CD4-positive, alpha-beta T cell treated with Interleukin-1 beta for 1 hour (primary cell): ENCODE measurements at regions not wholly inside any gene's neighbourhood (a gene's known extent, or its start where the extent isn't known, plus 50 kb on each side); places are given as distances from the start of the nearest gene placed in this dataset.
A peak's percentile ranks its signal among the peaks of the same experiment; 100 is the strongest.
"Not testable (repeated sequence)": the region's sequence is repeated elsewhere in the genome, so short reads cannot be mapped to it uniquely, and the experiment has no call there.

Source experiments
- DNase-seq, 2 donors: peaks; one replicate each; pipeline ENCODE4 v3.0.0-alpha.2; 2020 to 2022

GRCh38 chr14:19126269-19127051, 159.2 kb downstream of the POTEM start:
- not testable (repeated sequence) for DNase-seq

DNA sequence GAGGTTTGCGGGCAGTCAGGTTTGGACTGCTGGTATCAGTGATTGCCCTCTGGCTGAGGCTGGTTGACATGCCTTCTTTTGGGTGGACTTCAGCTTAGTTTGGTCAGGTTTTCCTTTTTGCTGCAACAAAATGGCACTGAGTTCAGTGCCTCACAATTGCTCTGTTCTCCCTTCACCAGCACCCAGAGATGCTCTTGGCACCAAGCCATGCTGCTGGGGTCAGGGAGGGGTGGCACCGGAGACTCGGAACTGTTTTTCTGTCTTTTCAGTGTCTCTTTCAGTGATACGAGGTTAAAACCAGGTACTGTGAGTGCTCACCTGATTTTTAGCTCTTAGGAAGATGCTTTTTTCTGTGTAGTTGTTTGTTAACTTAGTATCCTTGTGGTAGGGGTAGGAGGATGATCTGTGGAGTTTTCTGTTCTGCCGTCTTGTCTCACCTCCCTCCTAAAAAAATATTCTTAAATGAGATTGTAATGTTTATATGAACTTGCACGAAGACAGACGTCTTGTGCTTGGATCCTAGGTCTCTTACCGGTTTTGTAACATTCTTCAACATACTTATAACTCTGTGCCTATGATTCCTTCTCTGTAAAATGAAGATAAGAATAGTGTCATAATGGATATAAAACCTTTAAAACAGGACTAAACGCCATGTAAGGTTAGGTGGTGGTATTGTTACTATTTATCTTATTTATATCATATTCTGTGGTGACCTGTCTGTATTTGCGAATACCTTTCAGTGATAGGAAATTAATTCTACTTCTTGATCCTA, 160.6 kb downstream of the POTEM start:
- DNase-seq = not testable (repeated sequence)

- not testable (repeated sequence) for DNase-seq
These were observed 164.3 kb downstream of the POTEM start for GRCh38 chr14:19131553-19131952.

DNA sequence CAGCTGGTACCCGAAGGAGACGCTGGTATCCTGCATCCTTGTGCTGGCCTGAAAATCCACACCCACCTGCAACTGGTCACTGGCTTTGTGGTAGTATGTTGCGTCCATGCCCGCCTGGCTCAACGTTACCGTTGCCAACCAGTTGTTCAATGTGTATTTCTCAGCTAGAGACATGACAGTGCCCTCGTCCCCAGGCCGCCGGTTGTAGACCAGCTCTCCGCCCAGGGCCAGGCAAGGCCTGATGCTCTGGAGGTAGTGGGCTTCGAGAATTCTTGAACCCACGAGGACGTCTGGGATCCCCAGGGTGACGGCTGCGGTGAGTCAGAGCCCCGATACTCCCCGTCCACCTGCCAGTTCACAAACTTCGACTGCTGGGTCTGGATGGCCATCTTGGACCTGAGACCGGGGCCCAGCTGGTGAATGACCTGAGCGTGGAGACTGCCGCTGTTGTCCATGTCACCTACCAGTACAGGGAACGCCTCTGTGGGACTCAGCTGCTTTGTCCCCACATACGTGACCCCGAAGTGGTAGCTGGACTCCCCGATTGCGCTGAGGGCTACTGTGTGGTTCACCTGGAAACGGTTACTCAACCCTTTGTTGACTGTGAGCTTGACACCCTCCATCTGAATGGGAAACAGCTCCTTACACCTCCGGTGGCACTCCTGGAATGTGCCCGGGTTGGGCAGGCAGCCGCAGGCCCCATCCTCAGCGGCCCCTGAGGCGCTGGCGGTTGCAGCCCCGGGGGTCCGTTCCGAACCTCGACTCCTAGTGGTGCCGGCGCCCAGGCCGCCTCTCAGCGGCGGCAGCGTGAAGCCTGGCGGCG, 165.0 kb downstream of the POTEM start:
- not testable (repeated sequence) for DNase-seq

GRCh38 chr14:19132836-19133120, 165.5 kb downstream of the POTEM start:
- DNase-seq = not testable (repeated sequence)

- DNase-seq = not testable (repeated sequence)
These were observed 190.0 kb downstream of the POTEM start for GRCh38 chr14:19157106-19157709.

- DNase-seq = not testable (repeated sequence)
These were observed 190.8 kb downstream of the POTEM start for GRCh38 chr14:19158012-19158411.

GRCh38 chr14:19158588-19158987, 191.4 kb downstream of the POTEM start:
- not testable (repeated sequence) for DNase-seq

DNA sequence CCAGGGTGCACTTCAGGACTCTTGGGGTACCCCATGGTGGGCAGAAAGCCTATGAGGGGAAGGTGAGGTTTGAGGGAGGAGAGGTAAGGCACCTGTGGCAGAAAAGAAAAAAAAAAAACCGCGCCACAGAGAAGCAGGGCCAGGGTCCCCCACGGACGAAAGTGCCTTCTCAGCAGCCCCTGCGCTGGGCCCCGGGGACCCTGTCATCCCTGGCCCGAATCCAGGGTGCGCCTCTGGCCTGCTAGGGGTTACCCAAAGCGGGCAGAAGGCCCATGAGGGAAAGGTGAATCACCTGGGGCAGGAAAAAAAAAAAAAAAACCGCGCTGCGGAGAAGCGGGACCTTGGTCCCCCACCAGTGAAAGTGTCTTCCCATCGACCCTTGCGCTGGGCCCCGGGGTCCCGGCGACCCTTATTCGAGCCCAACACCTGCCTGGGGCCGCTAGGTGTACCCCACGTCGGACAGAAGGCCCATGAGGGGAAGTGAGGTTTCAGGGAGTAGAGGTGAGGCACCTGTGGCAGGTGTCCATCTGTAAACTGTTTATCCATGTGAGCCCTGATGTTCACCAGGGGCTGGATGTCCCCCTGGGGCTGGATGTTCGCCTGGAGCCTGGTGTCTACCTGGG, 191.9 kb downstream of the POTEM start:
- not testable (repeated sequence) for DNase-seq

- DNase-seq = not testable (repeated sequence)
These were observed 193.1 kb downstream of the POTEM start for GRCh38 chr14:19160379-19160778.

- DNase-seq = not testable (repeated sequence)
These were observed 194.2 kb downstream of the POTEM start for GRCh38 chr14:19161251-19162033.

DNA sequence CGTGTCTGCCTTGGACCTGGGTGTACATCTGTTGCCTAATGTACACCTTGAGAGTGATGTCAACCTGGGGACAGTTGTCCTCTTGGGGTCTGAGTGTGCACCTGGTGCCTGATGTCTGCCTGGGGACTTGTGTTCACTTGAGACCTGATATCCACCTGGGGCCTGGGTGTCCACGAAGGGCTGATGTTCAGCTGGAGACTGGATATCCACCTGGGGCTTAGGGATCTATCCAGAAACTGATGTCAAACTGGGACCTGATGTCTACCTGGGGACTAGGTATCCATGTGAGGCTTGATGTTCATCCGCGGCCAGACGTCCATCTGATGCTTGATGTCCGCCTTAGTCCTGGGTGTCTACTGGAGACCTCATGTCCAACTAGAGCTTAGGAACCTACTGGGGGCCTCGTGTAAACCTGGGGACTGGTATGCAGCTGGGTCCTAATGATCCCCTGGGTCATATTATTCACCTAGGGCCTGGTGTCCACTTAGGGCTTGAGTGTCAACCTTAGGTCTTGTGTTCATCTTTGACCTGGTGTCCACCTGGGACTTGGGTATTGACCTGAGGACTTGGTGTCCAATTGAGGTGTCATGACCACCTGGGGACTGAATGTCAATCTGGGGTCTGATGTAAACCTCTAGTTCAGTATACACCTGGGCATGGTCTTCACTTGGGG, 194.9 kb downstream of the POTEM start:
- not testable (repeated sequence) for DNase-seq

DNA sequence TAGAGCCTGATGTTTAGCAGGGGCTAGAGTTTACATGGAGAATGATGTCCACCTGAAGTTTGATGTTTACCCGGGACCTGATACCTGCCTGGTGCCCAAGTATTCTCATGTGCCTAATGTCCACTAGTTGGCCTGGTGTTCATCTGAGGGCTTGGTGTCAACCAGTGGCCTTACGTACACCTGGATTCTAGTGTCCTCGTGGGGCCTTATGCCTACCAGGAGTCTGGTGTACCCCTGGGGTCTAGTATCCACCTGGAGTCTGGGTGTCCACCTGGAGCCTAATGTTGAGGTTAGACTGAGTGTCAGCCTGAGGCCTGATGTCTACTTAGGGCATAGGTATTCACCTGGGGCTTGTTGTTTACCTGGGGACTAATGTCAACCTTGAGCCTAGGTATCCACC, 195.7 kb downstream of the POTEM start:
- DNase-seq = not testable (repeated sequence)

DNA sequence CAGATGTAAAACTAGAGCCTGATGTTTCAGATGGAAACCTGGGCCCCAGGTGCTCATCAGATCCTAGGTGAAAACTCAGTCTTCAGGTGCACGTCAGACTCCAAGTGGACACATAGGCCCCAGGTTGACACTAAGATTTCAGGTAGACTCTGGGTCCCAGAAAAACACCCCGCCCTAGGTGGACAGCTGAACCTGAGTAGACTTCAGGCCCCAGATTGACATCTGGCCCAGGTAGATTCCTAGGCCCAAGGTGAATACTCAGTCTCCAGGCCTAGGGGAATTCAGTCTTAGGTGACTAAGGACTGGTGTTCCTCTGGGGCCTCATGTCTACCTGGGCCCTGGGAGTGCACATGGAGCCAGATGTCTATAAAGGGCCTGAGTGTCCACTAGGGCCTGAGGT, 196.7 kb downstream of the POTEM start:
- DNase-seq = not testable (repeated sequence)

GRCh38 chr14:19164426-19164825, 197.2 kb downstream of the POTEM start:
- not testable (repeated sequence) for DNase-seq

DNA sequence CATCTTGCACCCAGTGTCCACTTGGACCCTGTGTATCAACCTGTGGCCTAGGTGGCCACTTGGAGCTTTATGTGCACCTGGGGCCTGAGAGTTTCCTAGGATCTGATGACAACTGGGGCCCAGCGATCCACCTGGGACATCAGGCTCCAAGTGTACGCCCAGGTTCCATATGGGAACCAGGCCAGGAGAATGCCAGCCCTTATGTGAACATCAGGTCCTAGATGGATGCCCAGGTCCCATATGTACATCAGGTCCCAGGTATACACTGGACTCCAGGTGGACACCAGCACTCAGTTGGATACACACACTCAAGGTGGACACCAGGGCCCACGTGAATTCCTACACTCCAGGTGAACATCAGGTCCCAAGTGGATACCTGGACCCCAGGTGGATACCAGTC, 198.8 kb downstream of the POTEM start:
- not testable (repeated sequence) for DNase-seq

DNA sequence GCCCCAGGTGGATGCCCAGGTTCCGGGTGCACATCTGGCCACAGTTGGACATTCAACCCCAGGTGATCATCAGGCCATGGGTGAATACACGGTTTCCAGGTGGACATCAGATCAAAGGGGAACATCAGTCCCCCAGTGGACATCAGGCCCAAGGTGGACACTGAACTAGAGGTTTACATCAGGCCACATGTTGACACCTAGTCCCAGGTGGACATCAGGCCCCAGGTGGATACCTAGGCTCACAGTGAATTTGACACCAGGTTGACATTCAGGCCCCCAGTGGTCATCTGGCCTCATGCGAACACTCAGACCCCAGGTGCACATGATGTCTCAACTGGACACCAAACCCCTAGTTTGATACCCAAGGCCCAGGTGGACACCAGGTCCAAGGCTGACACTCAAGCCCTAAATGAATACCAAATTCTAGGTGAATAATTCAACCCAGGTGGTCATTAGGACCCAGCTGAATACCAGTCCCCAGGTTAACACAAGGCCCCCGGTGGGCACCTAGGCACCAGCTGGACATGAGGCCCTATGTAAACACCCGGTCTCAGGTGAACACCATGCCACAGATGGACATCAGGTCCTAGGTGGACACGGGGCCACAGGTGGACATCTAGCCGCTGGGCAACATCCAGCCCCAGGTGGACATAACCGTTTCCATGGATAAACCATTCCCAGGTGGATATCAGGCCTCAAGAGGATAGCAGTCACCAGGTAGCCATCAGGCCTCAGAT, 200.4 kb downstream of the POTEM start:
- DNase-seq = peak in 1 of 2 donors; percentile 3

- peak in 1 of 2 donors; percentile 5 for DNase-seq
These were observed 201.0 kb downstream of the POTEM start for GRCh38 chr14:19168261-19168660.

- not testable (repeated sequence) for DNase-seq
These were observed 202.5 kb downstream of the POTEM start for GRCh38 chr14:19169561-19170362.
